Fibroblast of the aortic adventitia (primary cell): ENCODE measurements at regions not wholly inside any gene's neighbourhood (a gene's known extent, or its start where the extent isn't known, plus 50 kb on each side); places are given as distances from the start of the nearest gene placed in this dataset.
"Not testable (repeated sequence)": the region's sequence is repeated elsewhere in the genome, so short reads cannot be mapped to it uniquely, and the experiment has no call there.

Source experiments
- DNase-seq: peaks from one replicate; pipeline ENCODE4 v3.0.0-alpha.2; 2010; ENCODE audit warnings: low read depth
- H3K4me3 ChIP-seq: 2 replicates; pipeline ENCODE4 v1.5.1; 2011; ENCODE audit warnings: low read depth, mild to moderate bottlenecking, control low read depth, low read length, moderate library complexity
- CTCF ChIP-seq: IDR thresholded peaks from 2 replicates; pipeline ENCODE4 v1.5.1; 2011; ENCODE audit warnings: mild to moderate bottlenecking, low read length, control low read depth, inconsistent platforms; ENCODE audit not compliant: insufficient read depth

- no peak for DNase-seq
- no peak overlapping the region for H3K4me3 ChIP-seq
- no peak for TF ChIP-seq CTCF
These were observed 230.7 kb upstream of the PRDM1 start for GRCh38 chr6:105855433-105855832.

DNA sequence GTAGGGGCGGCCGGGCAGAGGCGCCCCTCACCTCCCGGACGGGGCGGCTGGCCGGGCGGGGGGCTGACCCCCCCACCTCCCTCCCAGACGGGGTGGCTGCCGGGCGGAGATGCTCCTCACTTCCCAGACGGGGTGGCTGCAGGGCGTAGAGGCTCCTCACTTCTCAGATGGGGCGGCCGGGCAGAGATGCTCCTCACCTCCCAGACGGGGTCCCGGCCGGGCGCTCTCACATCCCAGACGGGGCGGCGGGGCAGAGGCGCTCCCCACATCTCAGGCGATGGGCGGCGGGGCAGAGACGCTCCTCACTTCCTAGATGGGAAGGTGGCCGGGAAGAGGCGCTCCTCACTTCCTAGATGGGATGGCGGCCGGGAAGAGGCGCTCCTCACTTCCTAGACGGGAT lies 232.2 kb upstream of the PRDM1 start:
- not testable (repeated sequence) for H3K4me3 ChIP-seq, DNase-seq

DNA sequence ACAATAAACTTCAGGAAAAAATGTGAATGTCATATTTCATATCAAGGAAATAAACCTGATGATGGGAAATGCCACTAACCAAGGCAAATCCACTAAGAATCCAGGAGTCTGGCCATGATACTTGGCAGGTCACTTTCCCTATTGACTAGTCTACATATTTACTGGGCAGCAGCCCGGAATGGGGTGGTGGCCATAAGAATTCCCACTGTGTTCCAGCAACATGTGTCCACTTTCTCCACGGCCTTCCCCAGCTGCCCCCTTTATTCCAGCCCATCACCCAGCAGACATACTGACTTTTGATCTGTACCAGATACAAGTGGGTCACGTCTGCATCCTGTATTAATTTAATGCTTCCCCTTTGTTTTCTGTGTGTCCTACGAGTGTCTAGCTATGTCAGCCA lies 234.5 kb upstream of the PRDM1 start:
- DNase-seq = no peak
- H3K4me3 ChIP-seq = no peak overlapping the region
- TF ChIP-seq CTCF = no peak

DNA sequence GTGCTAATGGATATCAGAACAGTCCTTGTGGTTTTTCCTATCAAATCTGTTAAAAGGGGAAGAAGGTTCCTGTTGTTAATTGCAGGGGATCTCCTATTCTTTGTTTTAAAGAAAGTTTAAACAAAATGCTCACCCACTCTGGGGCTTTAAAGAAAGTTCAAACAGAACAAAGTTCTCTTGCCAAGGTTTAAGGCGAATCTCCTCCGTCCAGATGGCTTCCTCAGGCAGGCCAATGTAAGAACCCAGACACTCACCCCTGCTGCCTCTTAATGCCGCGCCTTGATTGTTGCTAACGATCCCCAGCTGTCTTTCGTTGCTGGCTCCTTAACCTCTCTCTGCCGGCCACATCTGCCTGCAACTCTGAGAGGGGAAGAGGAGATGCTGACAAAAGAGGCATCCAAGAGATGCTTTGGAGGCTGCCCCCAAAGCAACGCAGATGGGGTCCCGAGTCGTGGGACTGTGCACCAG lies 235.0 kb upstream of the PRDM1 start:
- no peak overlapping the region for H3K4me3 ChIP-seq
- DNase-seq = peak; percentile 41
- no peak for TF ChIP-seq CTCF

DNA sequence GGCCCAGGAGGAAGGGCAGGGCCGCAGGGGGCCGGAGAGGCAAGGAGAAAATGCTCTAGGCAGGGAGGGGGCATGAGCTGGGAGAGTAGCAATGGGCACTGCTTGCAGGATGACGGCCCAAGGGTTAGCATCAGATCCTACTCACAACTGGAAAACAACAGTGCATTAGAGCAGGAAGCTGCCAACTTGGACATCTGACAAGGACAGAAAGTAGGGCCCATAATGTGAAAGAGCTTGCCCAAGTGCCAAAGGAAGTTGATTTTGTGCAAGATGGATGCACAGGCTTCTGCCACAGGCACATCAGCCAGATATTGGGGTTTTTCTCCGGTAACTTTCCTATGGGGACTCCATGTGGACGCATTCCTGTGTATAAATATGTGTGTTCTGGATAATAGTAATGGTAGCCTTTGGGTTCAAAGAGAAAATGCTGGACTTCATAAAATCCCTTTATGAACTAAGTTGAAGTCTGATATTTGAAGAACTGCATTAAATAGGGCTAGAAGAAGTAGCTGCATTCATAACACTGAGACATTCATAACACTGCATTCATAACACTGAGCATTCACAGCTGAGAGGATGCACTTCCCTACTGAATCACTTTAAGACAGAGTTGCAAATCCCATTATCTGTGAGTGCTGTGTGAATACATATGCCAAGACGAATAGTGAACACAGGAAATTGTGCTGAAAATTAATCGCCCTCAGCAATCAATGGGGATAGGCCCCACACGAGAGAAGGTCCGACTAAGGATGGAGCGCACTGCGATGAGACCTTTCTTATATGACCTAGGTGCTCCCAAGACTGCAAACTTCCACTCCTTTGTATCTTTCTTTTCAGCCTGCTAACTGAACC lies 235.6 kb upstream of the PRDM1 start:
- no peak overlapping the region for H3K4me3 ChIP-seq
- TF ChIP-seq CTCF = no peak
- no peak for DNase-seq

- no peak for TF ChIP-seq CTCF
- no peak overlapping the region for H3K4me3 ChIP-seq
- DNase-seq = peak; percentile 11
These were observed 236.4 kb upstream of the PRDM1 start for GRCh38 chr6:105849746-105850145.

GRCh38 chr6:105847433-105847832 lies 238.7 kb upstream of the PRDM1 start:
- no peak for DNase-seq
- no peak overlapping the region for H3K4me3 ChIP-seq
- TF ChIP-seq CTCF = no peak
